GM04504 (cell line): ENCODE measurements at regions not wholly inside any gene's neighbourhood (a gene's known extent, or its start where the extent isn't known, plus 50 kb on each side); places are given as distances from the start of the nearest gene placed in this dataset.

Experiments used
- DNase-seq: peaks from one replicate; pipeline ENCODE4 v3.0.0-alpha.2; 2012; ENCODE audit warnings: low read depth

GRCh38 chr2:133768658-133769435 lies 200.6 kb upstream of the NCKAP5 start:
- DNase-seq: no peak

GRCh38 chr2:133773854-133774653 lies 205.8 kb upstream of the NCKAP5 start:
- no peak for DNase-seq

- no peak for DNase-seq
Measured at GRCh38 chr2:133774654-133775015, 206.4 kb upstream of the NCKAP5 start.

GRCh38 chr2:133776936-133777573 lies 208.8 kb upstream of the NCKAP5 start:
- no peak for DNase-seq

GRCh38 chr2:133777574-133777960 lies 209.3 kb upstream of the NCKAP5 start:
- DNase-seq: no peak

GRCh38 chr2:133780099-133780996 lies 212.1 kb upstream of the NCKAP5 start:
- DNase-seq: peak; percentile 55

- no peak for DNase-seq
Measured at GRCh38 chr2:133780997-133781513, 212.8 kb upstream of the NCKAP5 start.

GRCh38 chr2:133787207-133787606 lies 218.9 kb upstream of the NCKAP5 start:
- peak; percentile 40 for DNase-seq

GRCh38 chr2:133787651-133788050 lies 219.4 kb upstream of the NCKAP5 start:
- DNase-seq: no peak

- no peak for DNase-seq
Measured at GRCh38 chr2:133788386-133788785, 220.1 kb upstream of the NCKAP5 start.

GRCh38 chr2:133789743-133790142 lies 221.5 kb upstream of the NCKAP5 start:
- no peak for DNase-seq

- no peak for DNase-seq
Measured at GRCh38 chr2:133790711-133791110, 222.4 kb upstream of the NCKAP5 start.

GRCh38 chr2:133791191-133791590 lies 222.9 kb upstream of the NCKAP5 start:
- DNase-seq: peak; percentile 51

GRCh38 chr2:133792223-133792622 lies 224.0 kb upstream of the NCKAP5 start:
- no peak for DNase-seq

- DNase-seq: no peak
Measured at GRCh38 chr2:133794114-133794513, 225.9 kb upstream of the NCKAP5 start.

- no peak for DNase-seq
Measured at GRCh38 chr2:133801946-133802345, 233.7 kb upstream of the NCKAP5 start.

GRCh38 chr2:133802409-133803039 lies 234.3 kb upstream of the NCKAP5 start:
- DNase-seq: no peak

- DNase-seq: no peak
Measured at GRCh38 chr2:133806564-133806963, 238.3 kb upstream of the NCKAP5 start.

- no peak for DNase-seq
Measured at GRCh38 chr2:133809485-133809884, 241.2 kb upstream of the NCKAP5 start.

- no peak for DNase-seq
Measured at GRCh38 chr2:133810559-133810958, 242.3 kb upstream of the NCKAP5 start.
